ENCODE measurements at regions not wholly inside any gene's neighbourhood (a gene's known extent, or its start where the extent isn't known, plus 50 kb on each side); places are given as distances from the start of the nearest gene placed in this dataset.

GRCh38 chr1:29441916-29442668, 205.8 kb downstream of the PTPRU start:
- FAIRE-seq (no peak), DNase-seq (ENCODE audit: insufficient read length, low spot score) (no peak)
- TF ChIP-seq PAX5 (IDR thresholded peaks at IDR 0.05; ENCODE audit: insufficient read depth, low read length, severe bottlenecking) (no peak), SPI1 (IDR thresholded peaks at IDR 0.05; ENCODE audit: low read depth, low read length) (no peak), POLR2A (IDR thresholded peaks at IDR 0.05; ENCODE audit: low read depth, low read length) (no peak), POU2F2 (IDR thresholded peaks at IDR 0.05; ENCODE audit: low read depth, low read length) (no peak), TAF1 (IDR thresholded peaks at IDR 0.05; ENCODE audit: low read depth, low read length) (no peak), POLR2AphosphoS5 (IDR thresholded peaks at IDR 0.05; ENCODE audit: low read depth, low read length) (no peak)

GRCh38 chr1:29439615-29440014, 203.3 kb downstream of the PTPRU start:
- no peak for DNase-seq (ENCODE audit: insufficient read length, low spot score)
- TF ChIP-seq POLR2AphosphoS5 (IDR thresholded peaks at IDR 0.05; ENCODE audit: low read depth, low read length) (no peak), POU2F2 (IDR thresholded peaks at IDR 0.05; ENCODE audit: low read depth, low read length) (no peak), TAF1 (IDR thresholded peaks at IDR 0.05; ENCODE audit: low read depth, low read length) (no peak), POLR2A (IDR thresholded peaks at IDR 0.05; ENCODE audit: low read depth, low read length) (no peak), SPI1 (IDR thresholded peaks at IDR 0.05; ENCODE audit: low read depth, low read length) (no peak), PAX5 (IDR thresholded peaks at IDR 0.05; ENCODE audit: insufficient read depth, low read length, severe bottlenecking) (no peak)
- FAIRE-seq, result no peak

DNA sequence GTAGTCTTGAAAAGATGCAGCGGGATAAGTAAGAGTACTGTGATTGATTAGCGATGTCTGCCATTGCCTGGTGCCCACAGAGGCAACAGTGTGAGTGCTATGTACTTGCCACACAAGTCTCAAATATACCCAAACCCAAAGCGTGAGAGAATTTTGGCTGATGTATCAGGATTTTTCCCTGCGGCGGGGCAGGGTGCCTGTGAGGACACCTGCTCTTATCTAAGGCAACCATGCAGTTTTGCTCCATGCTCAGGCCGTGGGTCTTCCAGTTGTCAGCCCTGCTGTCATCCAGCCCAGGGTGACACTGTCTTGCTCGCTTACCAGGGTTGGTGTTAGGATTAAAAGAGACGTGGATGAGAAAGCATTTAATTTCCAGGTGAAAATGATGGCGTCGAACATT, 202.7 kb downstream of the PTPRU start:
- DNase-seq (ENCODE audit: insufficient read length, low spot score) (no peak), FAIRE-seq (no peak)
- no peak for TF ChIP-seq POLR2AphosphoS5 (IDR thresholded peaks at IDR 0.05; ENCODE audit: low read depth, low read length)
- no peak for TF ChIP-seq PAX5 (IDR thresholded peaks at IDR 0.05; ENCODE audit: insufficient read depth, low read length, severe bottlenecking)
- no peak for TF ChIP-seq SPI1 (IDR thresholded peaks at IDR 0.05; ENCODE audit: low read depth, low read length)
- no peak for TF ChIP-seq POU2F2 (IDR thresholded peaks at IDR 0.05; ENCODE audit: low read depth, low read length)
- no peak for TF ChIP-seq TAF1 (IDR thresholded peaks at IDR 0.05; ENCODE audit: low read depth, low read length)
- TF ChIP-seq POLR2A (IDR thresholded peaks at IDR 0.05; ENCODE audit: low read depth, low read length), result no peak

- FAIRE-seq (no peak), DNase-seq (ENCODE audit: insufficient read length, low spot score) (no peak)
- no peak for TF ChIP-seq POLR2A (IDR thresholded peaks at IDR 0.05; ENCODE audit: low read depth, low read length)
Measured at GRCh38 chr1:29437946-29438345, 201.6 kb downstream of the PTPRU start.

GRCh38 chr1:29436181-29436785, 200.0 kb downstream of the PTPRU start:
- TF ChIP-seq POU2F2 (IDR thresholded peaks at IDR 0.05; ENCODE audit: low read depth, low read length), result no peak
- TF ChIP-seq TAF1 (IDR thresholded peaks at IDR 0.05; ENCODE audit: low read depth, low read length), result no peak
- TF ChIP-seq SPI1 (IDR thresholded peaks at IDR 0.05; ENCODE audit: low read depth, low read length), result no peak
- no peak for TF ChIP-seq PAX5 (IDR thresholded peaks at IDR 0.05; ENCODE audit: insufficient read depth, low read length, severe bottlenecking)
- no peak for TF ChIP-seq POLR2AphosphoS5 (IDR thresholded peaks at IDR 0.05; ENCODE audit: low read depth, low read length)
- no peak for TF ChIP-seq POLR2A (IDR thresholded peaks at IDR 0.05; ENCODE audit: low read depth, low read length)
- DNase-seq (ENCODE audit: insufficient read length, low spot score) (no peak), FAIRE-seq (no peak)

DNA sequence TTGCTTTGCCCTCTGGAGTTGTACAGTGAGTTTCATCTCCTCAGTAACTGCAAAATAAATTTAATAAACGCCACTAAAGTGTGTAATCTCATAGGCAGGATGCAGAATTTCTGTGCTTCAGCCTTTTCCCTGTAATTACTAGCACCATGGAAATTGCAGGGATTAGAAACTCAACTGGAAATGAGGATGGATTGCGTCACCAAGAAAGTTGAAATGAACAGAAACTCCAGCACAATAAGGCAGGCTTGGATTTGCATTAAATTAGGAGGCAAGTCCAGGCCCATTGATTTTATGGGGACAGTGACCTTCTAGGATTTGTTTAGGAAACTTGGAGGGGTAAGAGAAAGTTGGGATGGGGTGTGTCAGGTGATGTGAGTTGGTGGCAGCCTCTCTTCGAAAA, 197.5 kb downstream of the PTPRU start:
- FAIRE-seq, result no peak
- DNase-seq (ENCODE audit: insufficient read length, low spot score), result no peak
- no peak for TF ChIP-seq TAF1 (IDR thresholded peaks at IDR 0.05; ENCODE audit: low read depth, low read length)
- TF ChIP-seq PAX5 (IDR thresholded peaks at IDR 0.05; ENCODE audit: insufficient read depth, low read length, severe bottlenecking), result no peak
- no peak for TF ChIP-seq POLR2AphosphoS5 (IDR thresholded peaks at IDR 0.05; ENCODE audit: low read depth, low read length)
- TF ChIP-seq POLR2A (IDR thresholded peaks at IDR 0.05; ENCODE audit: low read depth, low read length), result no peak
- TF ChIP-seq POU2F2 (IDR thresholded peaks at IDR 0.05; ENCODE audit: low read depth, low read length), result no peak
- no peak for TF ChIP-seq SPI1 (IDR thresholded peaks at IDR 0.05; ENCODE audit: low read depth, low read length)

DNA sequence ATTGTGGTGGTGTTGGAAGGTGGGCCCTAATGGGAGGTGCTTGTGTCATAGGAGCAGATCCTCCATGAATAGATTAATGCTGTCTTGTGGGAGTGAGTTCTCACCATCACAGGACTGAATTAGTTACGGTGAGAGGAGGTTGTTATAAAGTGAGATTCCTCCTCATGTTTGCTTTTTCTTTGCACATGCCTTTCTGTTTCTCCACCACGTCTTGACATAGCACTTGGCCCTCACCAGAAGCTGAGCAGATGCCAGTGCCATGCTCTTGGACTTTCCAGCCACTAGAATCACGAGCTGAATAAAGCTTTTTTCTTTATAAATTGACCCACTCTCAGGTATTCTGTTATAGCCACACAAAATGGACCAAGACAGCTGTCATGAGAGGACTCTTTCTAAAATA, 194.8 kb downstream of the PTPRU start:
- FAIRE-seq (no peak), DNase-seq (ENCODE audit: insufficient read length, low spot score) (no peak)
- TF ChIP-seq SPI1 (IDR thresholded peaks at IDR 0.05; ENCODE audit: low read depth, low read length) (no peak), POU2F2 (IDR thresholded peaks at IDR 0.05; ENCODE audit: low read depth, low read length) (no peak), POLR2AphosphoS5 (IDR thresholded peaks at IDR 0.05; ENCODE audit: low read depth, low read length) (no peak), POLR2A (IDR thresholded peaks at IDR 0.05; ENCODE audit: low read depth, low read length) (no peak), TAF1 (IDR thresholded peaks at IDR 0.05; ENCODE audit: low read depth, low read length) (no peak)

DNA sequence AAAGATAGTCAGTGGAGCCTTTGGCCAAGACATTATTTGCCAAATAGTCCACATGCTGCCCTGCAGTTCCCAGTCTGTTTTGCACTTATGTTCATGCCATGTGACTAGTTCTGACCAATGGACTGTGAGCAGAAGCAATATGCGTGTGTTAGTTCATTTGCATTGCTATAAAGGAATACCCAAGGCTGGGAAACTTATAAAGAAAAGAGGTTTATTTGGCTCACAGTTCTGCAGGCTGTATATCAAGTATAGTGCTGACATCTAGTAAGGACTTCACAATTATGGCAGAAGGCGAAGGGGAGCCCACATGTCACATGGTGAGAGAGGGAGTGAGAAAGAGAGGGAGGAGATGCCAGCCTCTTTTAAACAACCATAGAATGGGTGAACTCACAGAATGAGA, 193.3 kb downstream of the PTPRU start:
- FAIRE-seq, result no peak
- no peak for TF ChIP-seq POLR2A (IDR thresholded peaks at IDR 0.05; ENCODE audit: low read depth, low read length)
- TF ChIP-seq POU2F2 (IDR thresholded peaks at IDR 0.05; ENCODE audit: low read depth, low read length), result no peak
- TF ChIP-seq SPI1 (IDR thresholded peaks at IDR 0.05; ENCODE audit: low read depth, low read length), result no peak
- no peak for TF ChIP-seq POLR2AphosphoS5 (IDR thresholded peaks at IDR 0.05; ENCODE audit: low read depth, low read length)
- TF ChIP-seq PAX5 (IDR thresholded peaks at IDR 0.05; ENCODE audit: insufficient read depth, low read length, severe bottlenecking), result no peak
- no peak for TF ChIP-seq TAF1 (IDR thresholded peaks at IDR 0.05; ENCODE audit: low read depth, low read length)
- DNase-seq (ENCODE audit: insufficient read length, low spot score), result no peak

DNA sequence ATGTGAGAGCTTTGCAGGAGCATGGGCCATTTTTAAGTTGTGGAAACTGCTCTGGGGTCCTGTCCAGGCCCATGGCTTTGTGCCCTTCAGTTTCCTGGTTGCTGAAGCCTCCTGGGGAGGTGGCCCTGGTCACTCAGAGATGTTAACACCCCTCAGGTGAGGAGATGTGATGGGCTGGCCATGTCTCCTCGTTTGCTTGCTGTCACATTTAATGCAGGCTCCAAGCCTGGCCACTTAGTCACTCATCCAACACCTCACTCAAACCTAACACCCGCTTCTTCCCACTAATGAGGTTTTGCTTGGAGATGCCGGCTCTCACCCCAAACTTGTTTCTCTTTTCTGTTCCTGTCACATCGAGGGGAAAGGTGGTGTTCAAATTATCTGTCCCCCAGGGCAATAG, 192.7 kb downstream of the PTPRU start:
- DNase-seq (ENCODE audit: insufficient read length, low spot score), result no peak
- TF ChIP-seq PAX5 (IDR thresholded peaks at IDR 0.05; ENCODE audit: insufficient read depth, low read length, severe bottlenecking) (no peak), POLR2AphosphoS5 (IDR thresholded peaks at IDR 0.05; ENCODE audit: low read depth, low read length) (no peak), POLR2A (IDR thresholded peaks at IDR 0.05; ENCODE audit: low read depth, low read length) (no peak), SPI1 (IDR thresholded peaks at IDR 0.05; ENCODE audit: low read depth, low read length) (no peak), POU2F2 (IDR thresholded peaks at IDR 0.05; ENCODE audit: low read depth, low read length) (no peak), TAF1 (IDR thresholded peaks at IDR 0.05; ENCODE audit: low read depth, low read length) (no peak)
- FAIRE-seq, result no peak

GRCh38 chr1:29428280-29428615, 191.9 kb downstream of the PTPRU start:
- TF ChIP-seq POU2F2 (IDR thresholded peaks at IDR 0.05; ENCODE audit: low read depth, low read length), result no peak
- TF ChIP-seq TAF1 (IDR thresholded peaks at IDR 0.05; ENCODE audit: low read depth, low read length), result no peak
- TF ChIP-seq PAX5 (IDR thresholded peaks at IDR 0.05; ENCODE audit: insufficient read depth, low read length, severe bottlenecking), result no peak
- TF ChIP-seq POLR2A (IDR thresholded peaks at IDR 0.05; ENCODE audit: low read depth, low read length), result no peak
- TF ChIP-seq POLR2AphosphoS5 (IDR thresholded peaks at IDR 0.05; ENCODE audit: low read depth, low read length), result no peak
- no peak for TF ChIP-seq SPI1 (IDR thresholded peaks at IDR 0.05; ENCODE audit: low read depth, low read length)
- DNase-seq (ENCODE audit: insufficient read length, low spot score) (no peak), FAIRE-seq (no peak)
